ENCODE measurements at regions not wholly inside any gene's neighbourhood (a gene's known extent, or its start where the extent isn't known, plus 50 kb on each side); places are given as distances from the start of the nearest gene placed in this dataset.

- H3K27me3 ChIP-seq (ENCODE audit: control insufficient read depth, insufficient read depth, low read length) = peaks cover 2% of the 10 kb centered on the region
- H3K36me3 ChIP-seq (ENCODE audit: control insufficient read depth, insufficient read depth, low read length) = no peaks in the 10 kb centered on the region
- DNase-seq (ENCODE audit: low read depth) = no peak
- no peak overlapping the region for H3K4me3 ChIP-seq (ENCODE audit: low read depth, low read length)
- no peak for FAIRE-seq
- TF ChIP-seq CTCF (IDR thresholded peaks at IDR 0.05; ENCODE audit: insufficient read depth, low read length, severe bottlenecking) = no peak
These were observed 863.6 kb downstream of the RPA4 start for GRCh38 chrX:97747346-97747745.

GRCh38 chrX:97751016-97751415 is 867.3 kb downstream of the RPA4 start:
- DNase-seq (ENCODE audit: low read depth) = no peak
- Histone ChIP-seq H3K27me3 (ENCODE audit: control insufficient read depth, insufficient read depth, low read length) (peaks cover 2% of the 10 kb centered on the region), H3K4me3 (ENCODE audit: low read depth, low read length) (no peak overlapping the region), H3K36me3 (ENCODE audit: control insufficient read depth, insufficient read depth, low read length) (no peaks in the 10 kb centered on the region)
- TF ChIP-seq CTCF (IDR thresholded peaks at IDR 0.05; ENCODE audit: insufficient read depth, low read length, severe bottlenecking) = no peak
- FAIRE-seq = no peak

- peak; percentile 83 for DNase-seq (ENCODE audit: low read depth)
- no peak for TF ChIP-seq CTCF (IDR thresholded peaks at IDR 0.05; ENCODE audit: insufficient read depth, low read length, severe bottlenecking)
- no peak overlapping the region for H3K4me3 ChIP-seq (ENCODE audit: low read depth, low read length)
- no peak for FAIRE-seq
- H3K36me3 ChIP-seq (ENCODE audit: control insufficient read depth, insufficient read depth, low read length) = no peaks in the 10 kb centered on the region
- H3K27me3 ChIP-seq (ENCODE audit: control insufficient read depth, insufficient read depth, low read length) = no peaks in the 10 kb centered on the region
These were observed 868.0 kb downstream of the RPA4 start for GRCh38 chrX:97751735-97752134.

GRCh38 chrX:97756879-97757278 is 873.2 kb downstream of the RPA4 start:
- Histone ChIP-seq H3K4me3 (ENCODE audit: low read depth, low read length) (no peak overlapping the region), H3K27me3 (ENCODE audit: control insufficient read depth, insufficient read depth, low read length) (no peaks in the 10 kb centered on the region), H3K36me3 (ENCODE audit: control insufficient read depth, insufficient read depth, low read length) (no peaks in the 10 kb centered on the region)
- DNase-seq (ENCODE audit: low read depth) (no peak), FAIRE-seq (no peak)
- no peak for TF ChIP-seq CTCF (IDR thresholded peaks at IDR 0.05; ENCODE audit: insufficient read depth, low read length, severe bottlenecking)

GRCh38 chrX:97763391-97763790 is 879.7 kb downstream of the RPA4 start:
- no peak for FAIRE-seq
- DNase-seq (ENCODE audit: low read depth) = no peak
- H3K27me3 ChIP-seq (ENCODE audit: control insufficient read depth, insufficient read depth, low read length) = no peaks in the 10 kb centered on the region
- TF ChIP-seq CTCF (IDR thresholded peaks at IDR 0.05; ENCODE audit: insufficient read depth, low read length, severe bottlenecking) = no peak
- H3K36me3 ChIP-seq (ENCODE audit: control insufficient read depth, insufficient read depth, low read length) = no peaks in the 10 kb centered on the region
- H3K4me3 ChIP-seq (ENCODE audit: low read depth, low read length) = no peak overlapping the region

GRCh38 chrX:97763981-97764380 is 880.3 kb downstream of the RPA4 start:
- H3K4me3 ChIP-seq (ENCODE audit: low read depth, low read length) = no peak overlapping the region
- no peaks in the 10 kb centered on the region for H3K36me3 ChIP-seq (ENCODE audit: control insufficient read depth, insufficient read depth, low read length)
- TF ChIP-seq CTCF (IDR thresholded peaks at IDR 0.05; ENCODE audit: insufficient read depth, low read length, severe bottlenecking) = no peak
- FAIRE-seq = no peak
- DNase-seq (ENCODE audit: low read depth) = no peak
- H3K27me3 ChIP-seq (ENCODE audit: control insufficient read depth, insufficient read depth, low read length) = no peaks in the 10 kb centered on the region
